Stimulated activated CD4-positive, alpha-beta T cell treated with anti-CD3 and anti-CD28 coated beads, Interleukin-1b, Interleukin-23, amount 100 ng/mL, for 24 hours (primary cell): ENCODE measurements at regions not wholly inside any gene's neighbourhood (a gene's known extent, or its start where the extent isn't known, plus 50 kb on each side); places are given as distances from the start of the nearest gene placed in this dataset.
"Not testable (repeated sequence)": the region's sequence is repeated elsewhere in the genome, so short reads cannot be mapped to it uniquely, and the experiment has no call there.

ENCODE experiments used
- DNase-seq, 4 experiments: peaks; one replicate each; pipeline ENCODE4 v3.0.0-alpha.2; 2020; ENCODE audit warnings: low read depth in 4 of 4, low spot score in 1 of 4

GRCh38 chr18:25568986-25569385 is 217.0 kb upstream of the ZNF521 start:
- no peak for DNase-seq

- no peak for DNase-seq
Measured at GRCh38 chr18:25563816-25564683, 212.1 kb upstream of the ZNF521 start.

GRCh38 chr18:25563346-25563745 is 211.4 kb upstream of the ZNF521 start:
- DNase-seq = no peak

- no peak for DNase-seq
Measured at GRCh38 chr18:25561918-25562317, 210.0 kb upstream of the ZNF521 start.

- DNase-seq = no peak
Measured at GRCh38 chr18:25560369-25560768, 208.4 kb upstream of the ZNF521 start.

- DNase-seq = no peak
Measured at GRCh38 chr18:25557011-25557410, 205.0 kb upstream of the ZNF521 start.

GRCh38 chr18:25553631-25554263 is 201.8 kb upstream of the ZNF521 start:
- DNase-seq = no peak

GRCh38 chr18:25544546-25545287 is 192.8 kb upstream of the ZNF521 start:
- no peak for DNase-seq

- no peak for DNase-seq
Measured at GRCh38 chr18:25538175-25538922, 186.4 kb upstream of the ZNF521 start.

GRCh38 chr18:25535495-25535894 is 183.5 kb upstream of the ZNF521 start:
- no peak for DNase-seq

- DNase-seq = no peak
Measured at GRCh38 chr18:25534401-25534800, 182.4 kb upstream of the ZNF521 start.

GRCh38 chr18:25533218-25533617 is 181.3 kb upstream of the ZNF521 start:
- no peak for DNase-seq

- no peak for DNase-seq
Measured at GRCh38 chr18:25531207-25531606, 179.2 kb upstream of the ZNF521 start.

GRCh38 chr18:25525789-25526188 is 173.8 kb upstream of the ZNF521 start:
- not testable (repeated sequence) for DNase-seq

- no peak for DNase-seq
Measured at GRCh38 chr18:25518716-25519053, 166.7 kb upstream of the ZNF521 start.

GRCh38 chr18:25517881-25518715 is 166.1 kb upstream of the ZNF521 start:
- DNase-seq = no peak

- no peak for DNase-seq
Measured at GRCh38 chr18:25516747-25517498, 165.0 kb upstream of the ZNF521 start.

- no peak for DNase-seq
Measured at GRCh38 chr18:25516121-25516520, 164.2 kb upstream of the ZNF521 start.

GRCh38 chr18:25510096-25510495 is 158.1 kb upstream of the ZNF521 start:
- no peak for DNase-seq
